Astrocyte of the cerebellum (primary cell): ENCODE measurements at regions not wholly inside any gene's neighbourhood (a gene's known extent, or its start where the extent isn't known, plus 50 kb on each side); places are given as distances from the start of the nearest gene placed in this dataset.

ENCODE experiments used
- DNase-seq: peaks from one replicate; pipeline ENCODE4 v3.0.0-alpha.2; 2011; ENCODE audit warnings: low read depth
- H3K4me3 ChIP-seq: 2 replicates; pipeline ENCODE4 v1.5.1; 2011; ENCODE audit warnings: mild to moderate bottlenecking, low read depth, low read length, moderate library complexity
- in situ Hi-C: cut with HindIII; loops from 2 replicates; pipeline ENCODE4 v1.10.0; 2017; ENCODE audit warnings: low sequenced_read_pairs
- TF ChIP-seq, protein P1 (sequence below): IDR thresholded peaks from 2 replicates; pipeline ENCODE4 v1.5.1; 2012; ENCODE audit warnings: low read length, low read depth, moderate library complexity, mild to moderate bottlenecking; ENCODE audit errors: missing control alignments

DNA sequence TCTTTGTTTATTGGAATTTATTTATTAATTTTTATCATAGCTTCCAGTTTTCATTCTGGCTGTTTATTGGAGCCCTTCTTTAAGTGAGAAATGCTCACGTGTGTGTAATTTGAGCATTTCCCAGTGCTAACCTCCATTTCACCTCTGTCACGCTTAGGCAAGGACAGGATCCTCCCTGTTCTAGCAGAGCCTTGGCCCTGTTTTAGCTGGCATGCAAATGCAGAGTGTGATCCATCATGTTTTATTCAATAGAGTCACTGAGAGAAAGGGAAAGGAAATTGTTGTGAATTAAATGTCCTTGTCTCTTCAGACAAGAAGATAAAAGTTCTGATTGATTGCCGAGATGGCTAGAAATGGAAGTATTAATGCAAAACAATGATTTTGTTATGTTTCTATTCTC, 137.3 kb upstream of the ACO1 start:
- in situ Hi-C loops: no loop called here
- no peak overlapping the region for H3K4me3 ChIP-seq
- TF ChIP-seq, protein P1, sequence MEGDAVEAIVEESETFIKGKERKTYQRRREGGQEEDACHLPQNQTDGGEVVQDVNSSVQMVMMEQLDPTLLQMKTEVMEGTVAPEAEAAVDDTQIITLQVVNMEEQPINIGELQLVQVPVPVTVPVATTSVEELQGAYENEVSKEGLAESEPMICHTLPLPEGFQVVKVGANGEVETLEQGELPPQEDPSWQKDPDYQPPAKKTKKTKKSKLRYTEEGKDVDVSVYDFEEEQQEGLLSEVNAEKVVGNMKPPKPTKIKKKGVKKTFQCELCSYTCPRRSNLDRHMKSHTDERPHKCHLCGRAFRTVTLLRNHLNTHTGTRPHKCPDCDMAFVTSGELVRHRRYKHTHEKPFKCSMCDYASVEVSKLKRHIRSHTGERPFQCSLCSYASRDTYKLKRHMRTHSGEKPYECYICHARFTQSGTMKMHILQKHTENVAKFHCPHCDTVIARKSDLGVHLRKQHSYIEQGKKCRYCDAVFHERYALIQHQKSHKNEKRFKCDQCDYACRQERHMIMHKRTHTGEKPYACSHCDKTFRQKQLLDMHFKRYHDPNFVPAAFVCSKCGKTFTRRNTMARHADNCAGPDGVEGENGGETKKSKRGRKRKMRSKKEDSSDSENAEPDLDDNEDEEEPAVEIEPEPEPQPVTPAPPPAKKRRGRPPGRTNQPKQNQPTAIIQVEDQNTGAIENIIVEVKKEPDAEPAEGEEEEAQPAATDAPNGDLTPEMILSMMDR: no peak
- no peak for DNase-seq

- TF ChIP-seq, protein P1: no peak
- no peak overlapping the region for H3K4me3 ChIP-seq
- no peak for DNase-seq
- in situ Hi-C loops: no loop called here
Measured at GRCh38 chr9:32248189-32248712, 136.2 kb upstream of the ACO1 start.

- TF ChIP-seq, protein P1: peak; percentile 76
- in situ Hi-C loops: no loop called here
- H3K4me3 ChIP-seq: no peak overlapping the region
- peak; percentile 19 for DNase-seq
Measured at GRCh38 chr9:32251539-32251938, 132.9 kb upstream of the ACO1 start.

GRCh38 chr9:32253731-32254130, 130.7 kb upstream of the ACO1 start:
- no peak overlapping the region for H3K4me3 ChIP-seq
- TF ChIP-seq, protein P1: no peak
- in situ Hi-C loops: no loop called here
- DNase-seq: no peak

DNA sequence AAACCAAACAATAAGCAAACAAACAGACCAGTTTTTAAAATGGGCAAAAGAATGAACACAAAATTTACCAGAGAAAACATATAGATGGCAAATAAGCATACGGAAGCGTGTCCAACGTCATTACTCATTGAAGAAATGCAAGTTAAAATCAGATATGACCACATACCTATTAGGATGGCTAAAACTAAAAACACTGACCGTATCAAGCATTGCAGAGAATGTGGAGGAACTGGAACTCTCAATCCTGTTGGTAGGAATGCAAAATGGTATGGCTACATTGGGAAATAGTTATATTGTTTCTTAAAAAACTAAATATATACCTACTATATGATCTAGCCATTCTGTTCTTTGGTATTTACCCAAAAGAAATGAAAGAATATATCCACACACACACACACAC, 129.4 kb upstream of the ACO1 start:
- no peak overlapping the region for H3K4me3 ChIP-seq
- in situ Hi-C loops: no loop called here
- TF ChIP-seq, protein P1: no peak
- DNase-seq: no peak

- no peak overlapping the region for H3K4me3 ChIP-seq
- DNase-seq: no peak
- in situ Hi-C loops: no loop called here
- TF ChIP-seq, protein P1: no peak
Measured at GRCh38 chr9:32258482-32258881, 126.0 kb upstream of the ACO1 start.

GRCh38 chr9:32260151-32260862, 124.1 kb upstream of the ACO1 start:
- DNase-seq: no peak
- in situ Hi-C loops: no loop called here
- no peak overlapping the region for H3K4me3 ChIP-seq
- TF ChIP-seq, protein P1: no peak
